GM21723 (cell line): ENCODE measurements at regions not wholly inside any gene's neighbourhood (a gene's known extent, or its start where the extent isn't known, plus 50 kb on each side); places are given as distances from the start of the nearest gene placed in this dataset.

Experiments
- ATAC-seq: cut with Tn5 transposase; IDR thresholded peaks from one replicate; pipeline ENCODE4 v1.9.1; 2021; ENCODE audit warnings: mild to moderate bottlenecking, moderate library complexity; ENCODE audit not compliant: unreplicated experiment

- ATAC-seq, result no peak
These were observed 438.6 kb upstream of the EPHA5 start for GRCh38 chr4:66108898-66109297.

DNA sequence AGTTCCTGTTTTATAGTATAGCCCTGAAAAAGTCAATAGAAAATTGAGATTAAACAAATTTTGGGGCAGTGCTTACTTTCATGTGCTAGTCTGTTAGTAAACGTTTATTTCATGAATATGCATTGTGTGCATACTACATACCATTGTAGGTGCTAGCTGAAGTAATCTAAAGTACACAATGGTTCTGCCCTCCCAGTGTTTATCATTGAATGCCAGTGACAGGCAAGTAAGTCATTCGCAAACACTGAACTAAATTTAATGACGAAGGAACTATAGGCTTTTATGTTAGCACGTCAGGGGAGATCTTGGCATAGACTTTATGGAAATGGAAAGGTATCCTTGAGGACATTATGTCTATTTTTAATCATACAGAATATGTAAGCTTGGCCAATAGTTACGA is 426.9 kb upstream of the EPHA5 start:
- no peak for ATAC-seq

DNA sequence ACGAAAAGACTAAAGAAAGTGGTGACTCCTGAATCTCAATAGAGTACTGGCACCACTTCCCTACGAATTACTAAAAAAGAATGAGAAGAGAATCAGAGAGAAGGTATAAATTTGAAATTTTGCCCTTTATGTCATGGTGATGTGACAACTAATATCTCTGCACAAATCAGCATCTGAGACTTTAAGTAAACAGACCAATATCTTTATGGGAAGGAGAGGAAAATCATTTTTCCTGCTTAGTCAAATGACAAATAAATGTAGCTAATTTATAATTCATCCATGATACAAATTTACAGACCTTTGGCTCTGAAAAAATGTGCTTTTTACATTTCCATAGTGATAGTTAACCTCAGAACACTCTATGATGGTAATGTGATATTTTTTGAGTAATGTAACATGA is 424.8 kb upstream of the EPHA5 start:
- no peak for ATAC-seq

- ATAC-seq, result no peak
These were observed 423.8 kb upstream of the EPHA5 start for GRCh38 chr4:66094070-66094469.

- ATAC-seq, result no peak
These were observed 421.5 kb upstream of the EPHA5 start for GRCh38 chr4:66091786-66092185.

- ATAC-seq, result no peak
These were observed 403.7 kb upstream of the EPHA5 start for GRCh38 chr4:66073961-66074360.

DNA sequence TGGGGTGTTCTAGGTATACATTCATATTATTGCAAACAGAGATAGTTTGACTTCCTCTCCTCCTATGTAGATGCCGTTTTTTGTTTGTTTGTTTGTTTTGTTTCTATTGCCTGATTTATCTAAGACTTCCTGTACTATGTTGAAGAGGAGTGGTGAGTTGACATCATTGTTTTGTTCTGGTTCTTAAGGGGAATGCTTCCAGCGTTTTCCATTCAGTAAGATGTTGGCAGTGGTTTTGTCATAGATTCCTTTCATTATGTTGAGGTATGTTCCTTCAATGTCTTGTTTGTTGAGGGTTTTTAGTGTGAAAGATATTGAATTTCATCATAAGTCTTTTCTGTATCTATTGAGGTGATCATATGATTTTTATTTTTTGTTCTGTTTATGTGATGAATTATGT is 401.6 kb upstream of the EPHA5 start:
- no peak for ATAC-seq

- no peak for ATAC-seq
These were observed 392.6 kb upstream of the EPHA5 start for GRCh38 chr4:66062921-66063320.

DNA sequence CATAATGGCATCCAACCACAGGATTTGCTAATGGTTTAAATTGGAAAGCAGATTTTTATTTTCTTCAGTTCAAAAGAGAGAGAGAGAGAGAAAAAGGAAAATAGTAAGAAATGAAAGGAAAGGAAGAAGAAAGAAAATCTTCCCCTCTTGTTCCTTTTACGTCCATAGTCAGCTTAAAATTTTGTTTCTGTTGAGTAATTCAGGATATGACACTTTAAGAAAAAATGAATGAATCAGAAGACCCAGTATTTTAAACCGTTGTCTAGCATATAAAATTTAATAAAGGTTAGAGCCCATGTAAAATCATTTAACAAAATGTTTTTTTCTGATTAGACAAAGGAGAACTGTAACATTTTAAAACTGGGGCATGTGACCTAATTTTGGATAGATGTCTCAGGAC is 391.8 kb upstream of the EPHA5 start:
- ATAC-seq, result no peak

GRCh38 chr4:66059556-66059955 is 389.3 kb upstream of the EPHA5 start:
- no peak for ATAC-seq

DNA sequence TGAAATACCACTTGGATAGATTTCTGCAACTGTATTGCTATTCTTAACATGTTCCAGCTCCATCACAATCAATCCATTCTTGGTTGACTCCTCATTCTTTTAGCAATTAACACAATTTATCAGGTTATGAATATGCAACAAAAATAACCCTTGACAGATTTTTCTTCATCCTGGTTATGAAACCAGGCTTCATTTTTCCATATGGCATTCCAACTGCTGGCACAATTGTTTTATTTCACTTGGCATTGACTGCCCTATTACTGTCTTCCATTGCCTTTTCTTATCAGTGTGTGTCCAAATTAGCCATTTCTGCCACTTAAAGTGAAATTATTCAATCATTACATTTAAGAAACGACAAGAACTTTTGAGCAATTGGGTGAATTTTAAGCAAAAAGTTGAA is 388.8 kb upstream of the EPHA5 start:
- ATAC-seq, result no peak

GRCh38 chr4:66055999-66056398 is 385.7 kb upstream of the EPHA5 start:
- ATAC-seq, result no peak

GRCh38 chr4:66052426-66052825 is 382.1 kb upstream of the EPHA5 start:
- ATAC-seq, result no peak

DNA sequence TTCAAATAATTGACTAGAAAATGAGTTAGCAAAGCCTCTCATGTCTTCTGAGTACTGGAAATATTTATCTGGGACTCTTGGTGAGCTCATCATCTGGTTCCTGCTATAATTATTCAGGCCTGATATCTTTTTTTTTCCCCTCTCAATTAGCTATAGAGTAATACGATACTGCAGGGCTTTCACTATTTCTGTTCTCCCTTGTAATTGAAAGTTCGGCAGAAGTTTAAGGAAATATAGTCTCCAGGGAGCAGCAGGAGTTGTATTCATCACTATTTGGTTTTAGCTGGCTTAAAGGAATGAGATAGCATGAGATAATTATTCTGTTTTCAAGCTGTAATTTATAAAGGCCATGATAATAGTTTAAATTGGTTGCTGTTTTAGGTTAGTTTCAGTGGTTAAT is 378.6 kb upstream of the EPHA5 start:
- no peak for ATAC-seq

GRCh38 chr4:66045913-66046312 is 375.6 kb upstream of the EPHA5 start:
- no peak for ATAC-seq

- ATAC-seq, result no peak
These were observed 365.4 kb upstream of the EPHA5 start for GRCh38 chr4:66035701-66036100.

GRCh38 chr4:66034671-66035070 is 364.4 kb upstream of the EPHA5 start:
- ATAC-seq, result no peak

DNA sequence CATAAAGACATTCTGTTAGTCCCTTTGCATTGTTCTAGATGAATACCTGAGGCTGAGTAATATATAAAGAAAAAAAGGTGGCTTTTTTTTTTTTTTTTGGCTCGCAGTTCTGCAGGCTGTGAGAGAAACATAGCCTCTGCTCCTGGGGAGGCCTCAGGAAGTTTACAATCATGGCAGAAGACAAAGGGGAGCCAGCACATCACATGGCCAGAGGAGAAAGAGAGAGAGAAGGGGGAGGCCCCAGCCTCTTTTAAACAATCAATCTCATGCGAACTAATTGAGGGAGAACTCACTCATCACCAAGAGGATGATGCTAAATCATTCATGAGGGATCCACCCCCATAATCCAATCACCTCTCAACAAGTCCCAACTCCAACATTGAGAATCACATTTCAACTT is 364.0 kb upstream of the EPHA5 start:
- no peak for ATAC-seq

- ATAC-seq, result no peak
These were observed 362.3 kb upstream of the EPHA5 start for GRCh38 chr4:66032571-66032970.

DNA sequence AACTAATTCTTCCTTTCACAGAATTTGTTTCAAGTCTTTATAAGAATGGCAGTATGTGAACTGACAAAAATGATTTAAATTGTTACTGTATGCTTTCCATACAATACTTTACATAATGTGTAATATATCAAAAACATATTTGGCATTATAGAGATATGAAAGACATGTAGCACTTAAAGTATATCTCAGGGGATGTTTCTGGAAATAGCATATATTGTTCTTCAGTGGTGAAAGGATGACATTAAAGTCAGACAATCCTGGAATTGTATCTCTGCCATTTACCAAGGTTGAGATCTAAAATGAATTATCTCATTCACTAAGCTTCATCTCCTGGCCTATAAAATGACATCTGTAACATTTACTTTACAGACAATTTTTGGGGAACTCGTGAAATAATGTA is 358.4 kb upstream of the EPHA5 start:
- no peak for ATAC-seq

- ATAC-seq, result no peak
These were observed 352.8 kb upstream of the EPHA5 start for GRCh38 chr4:66023061-66023460.

DNA sequence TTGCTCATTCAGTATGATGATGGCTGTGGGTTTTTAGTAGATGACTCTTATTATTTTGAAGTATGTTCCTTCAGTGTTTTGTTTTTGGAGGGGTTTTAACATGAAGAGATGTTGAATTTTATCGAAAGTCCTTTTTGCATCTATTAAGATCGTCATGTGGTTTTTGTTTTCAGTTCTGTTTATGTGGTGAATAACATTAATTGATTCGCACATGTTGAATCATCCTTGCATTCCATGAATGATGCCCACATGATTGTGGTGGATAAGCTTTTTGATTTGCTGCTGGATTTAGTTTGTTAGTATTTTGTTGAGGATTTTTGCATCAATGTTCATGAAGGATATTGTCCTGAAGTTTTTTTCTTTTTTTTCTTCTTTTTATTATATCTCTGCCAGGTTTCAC is 347.4 kb upstream of the EPHA5 start:
- ATAC-seq, result no peak

DNA sequence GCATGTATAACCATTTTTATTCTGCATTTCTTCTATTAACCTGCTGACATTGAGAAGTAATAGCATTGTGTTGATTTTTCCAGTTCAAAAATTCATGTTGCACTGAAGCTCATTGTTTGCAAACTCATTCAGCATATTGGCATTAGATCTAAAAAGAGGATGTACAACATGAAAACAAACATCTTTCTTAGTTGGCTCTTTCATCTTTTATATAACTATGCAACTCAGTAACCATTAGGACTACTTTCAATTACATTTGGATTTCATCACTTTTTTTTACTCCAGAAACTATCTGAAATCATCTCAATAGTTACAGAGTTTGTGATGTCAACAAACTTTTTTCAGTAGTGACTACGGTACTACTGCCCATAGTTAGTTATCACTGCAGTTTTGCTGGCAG is 346.0 kb upstream of the EPHA5 start:
- ATAC-seq, result no peak

GRCh38 chr4:66014146-66014765 is 344.0 kb upstream of the EPHA5 start:
- no peak for ATAC-seq
